Parathyroid adenoma (tissue), 2 donors: ENCODE measurements at regions not wholly inside any gene's neighbourhood (a gene's known extent, or its start where the extent isn't known, plus 50 kb on each side); places are given as distances from the start of the nearest gene placed in this dataset.

ENCODE experiments used
- H2AFZ ChIP-seq: fragments of 300-600 bp; sonication (generic); one replicate; pipeline ENCODE4 v1.7.0; 2017; ENCODE audit warnings: antibody characterized with exemption, mild to moderate bottlenecking
- H3K27ac ChIP-seq: fragments of 300-600 bp; sonication (generic); one replicate; pipeline ENCODE4 v1.7.0; 2017
- H3K27me3 ChIP-seq: fragments of 300-600 bp; sonication (generic); one replicate; pipeline ENCODE4 v1.7.0; 2017; ENCODE audit warnings: low read length; ENCODE audit not compliant: control insufficient read depth, insufficient read depth
- H3K36me3 ChIP-seq: fragments of 300-600 bp; sonication (generic); one replicate; pipeline ENCODE4 v1.7.0; 2017; ENCODE audit warnings: low read length; ENCODE audit not compliant: control insufficient read depth, insufficient read depth
- H3K4me1 ChIP-seq: fragments of 300-600 bp; sonication (generic); one replicate; pipeline ENCODE4 v1.7.0; 2017; ENCODE audit warnings: control low read depth
- H3K4me2 ChIP-seq: fragments of 300-600 bp; sonication (generic); one replicate; pipeline ENCODE4 v1.7.0; 2017; ENCODE audit warnings: low read length
- H3K4me3 ChIP-seq: fragments of 300-600 bp; sonication (generic); one replicate; pipeline ENCODE4 v1.7.0; 2017; ENCODE audit warnings: low read depth, low read length
- H3K79me2 ChIP-seq: fragments of 300-600 bp; sonication (generic); one replicate; pipeline ENCODE4 v1.7.0; 2017; ENCODE audit warnings: control low read depth
- H3K9ac ChIP-seq: fragments of 300-600 bp; sonication (generic); one replicate; pipeline ENCODE4 v1.7.0; 2017; ENCODE audit warnings: mild to moderate bottlenecking
- H3K9me3 ChIP-seq: fragments of 300-600 bp; sonication (generic); one replicate; pipeline ENCODE4 v1.7.0; 2017; ENCODE audit warnings: low read length; ENCODE audit not compliant: control insufficient read depth
- TF ChIP-seq, protein P1 (sequence below): fragments of 300-600 bp; sonication (generic); IDR thresholded peaks from one replicate; pipeline ENCODE4 v1.7.0; 2017; ENCODE audit warnings: antibody characterized with exemption, mild to moderate bottlenecking
- donor health status: primary hyperparathyroidism.

DNA sequence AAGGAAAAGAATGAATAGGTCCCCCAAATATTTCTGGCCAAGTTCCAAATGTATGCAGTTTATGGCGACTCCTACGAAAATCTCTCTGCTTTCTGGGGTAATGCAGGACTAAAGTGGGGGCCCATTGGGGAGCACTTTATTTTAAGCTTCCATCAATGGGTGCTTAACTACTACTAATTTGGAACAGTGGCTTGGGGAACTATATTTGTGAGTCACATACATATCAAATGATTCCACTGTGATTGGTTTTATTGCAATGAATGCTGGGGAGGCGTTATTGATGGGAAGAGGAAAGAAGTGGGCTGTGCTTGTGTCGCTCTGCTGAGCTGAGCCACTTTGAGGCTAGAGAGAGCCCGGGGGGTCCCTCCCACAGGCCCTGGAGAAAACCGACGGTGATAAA lies 560.4 kb upstream of the SALL3 start:
- Histone ChIP-seq H3K9me3 (no peaks in the 10 kb centered on the region), H3K4me1 (no peaks in the 10 kb centered on the region), H3K4me2 (no peak overlapping the region), H3K79me2 (no peaks in the 10 kb centered on the region), H3K9ac (no peak overlapping the region), H3K36me3 (no peaks in the 10 kb centered on the region), H3K4me3 (no peak overlapping the region), H2AFZ (no peak overlapping the region), H3K27ac (no peak overlapping the region), H3K27me3 (no peaks in the 10 kb centered on the region)
- TF ChIP-seq, protein P1, sequence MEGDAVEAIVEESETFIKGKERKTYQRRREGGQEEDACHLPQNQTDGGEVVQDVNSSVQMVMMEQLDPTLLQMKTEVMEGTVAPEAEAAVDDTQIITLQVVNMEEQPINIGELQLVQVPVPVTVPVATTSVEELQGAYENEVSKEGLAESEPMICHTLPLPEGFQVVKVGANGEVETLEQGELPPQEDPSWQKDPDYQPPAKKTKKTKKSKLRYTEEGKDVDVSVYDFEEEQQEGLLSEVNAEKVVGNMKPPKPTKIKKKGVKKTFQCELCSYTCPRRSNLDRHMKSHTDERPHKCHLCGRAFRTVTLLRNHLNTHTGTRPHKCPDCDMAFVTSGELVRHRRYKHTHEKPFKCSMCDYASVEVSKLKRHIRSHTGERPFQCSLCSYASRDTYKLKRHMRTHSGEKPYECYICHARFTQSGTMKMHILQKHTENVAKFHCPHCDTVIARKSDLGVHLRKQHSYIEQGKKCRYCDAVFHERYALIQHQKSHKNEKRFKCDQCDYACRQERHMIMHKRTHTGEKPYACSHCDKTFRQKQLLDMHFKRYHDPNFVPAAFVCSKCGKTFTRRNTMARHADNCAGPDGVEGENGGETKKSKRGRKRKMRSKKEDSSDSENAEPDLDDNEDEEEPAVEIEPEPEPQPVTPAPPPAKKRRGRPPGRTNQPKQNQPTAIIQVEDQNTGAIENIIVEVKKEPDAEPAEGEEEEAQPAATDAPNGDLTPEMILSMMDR, result no peak

DNA sequence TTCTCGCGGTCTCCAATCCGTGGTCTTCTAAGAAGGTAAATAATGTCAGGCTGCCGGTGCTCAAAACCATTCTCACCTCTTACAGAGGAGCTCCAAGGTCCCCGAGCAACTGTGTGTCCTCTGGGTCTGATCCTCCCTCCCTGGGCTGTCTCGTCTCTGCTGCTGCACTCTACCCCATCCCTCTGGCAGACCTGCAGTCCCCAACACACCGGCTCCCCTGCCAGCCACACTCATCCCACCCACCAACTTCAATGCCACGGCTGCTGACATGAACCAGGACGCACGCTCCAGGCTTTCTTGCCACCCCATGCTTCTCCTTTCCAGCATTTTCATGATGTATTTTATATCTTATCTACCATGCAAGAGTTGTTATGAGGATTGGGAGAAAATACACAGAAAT lies 559.5 kb upstream of the SALL3 start:
- Histone ChIP-seq H3K4me3 (no peak overlapping the region), H2AFZ (no peak overlapping the region), H3K27me3 (no peaks in the 10 kb centered on the region), H3K36me3 (no peaks in the 10 kb centered on the region), H3K9ac (no peak overlapping the region), H3K9me3 (no peaks in the 10 kb centered on the region), H3K79me2 (no peaks in the 10 kb centered on the region), H3K4me1 (no peaks in the 10 kb centered on the region), H3K27ac (no peak overlapping the region), H3K4me2 (no peak overlapping the region)
- TF ChIP-seq, protein P1, result no peak

DNA sequence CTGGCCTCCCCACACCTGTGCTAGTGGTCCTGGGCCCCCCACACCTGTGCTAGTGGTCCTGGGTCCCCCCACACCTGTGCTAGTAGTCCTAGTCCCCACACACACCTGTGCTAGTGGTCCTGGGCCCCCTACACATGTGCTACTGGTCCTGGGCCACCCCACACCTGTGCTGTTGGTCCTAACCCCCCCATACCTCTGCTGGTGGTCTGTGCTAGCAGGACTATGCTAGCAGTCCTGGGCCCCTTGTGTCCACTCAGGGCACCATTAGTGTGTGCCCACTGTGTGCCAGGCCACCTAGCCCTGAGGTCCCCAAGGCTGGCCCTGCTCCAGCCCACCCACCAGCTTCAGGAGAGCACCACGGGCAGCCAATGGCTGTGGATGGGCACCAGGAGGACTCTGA lies 558.2 kb upstream of the SALL3 start:
- Histone ChIP-seq H3K9ac (no peak overlapping the region), H3K27ac (no peak overlapping the region), H2AFZ (no peak overlapping the region), H3K27me3 (no peaks in the 10 kb centered on the region), H3K79me2 (no peaks in the 10 kb centered on the region), H3K9me3 (no peaks in the 10 kb centered on the region), H3K4me3 (no peak overlapping the region), H3K36me3 (no peaks in the 10 kb centered on the region), H3K4me1 (no peaks in the 10 kb centered on the region), H3K4me2 (no peak overlapping the region)
- TF ChIP-seq, protein P1, result no peak

DNA sequence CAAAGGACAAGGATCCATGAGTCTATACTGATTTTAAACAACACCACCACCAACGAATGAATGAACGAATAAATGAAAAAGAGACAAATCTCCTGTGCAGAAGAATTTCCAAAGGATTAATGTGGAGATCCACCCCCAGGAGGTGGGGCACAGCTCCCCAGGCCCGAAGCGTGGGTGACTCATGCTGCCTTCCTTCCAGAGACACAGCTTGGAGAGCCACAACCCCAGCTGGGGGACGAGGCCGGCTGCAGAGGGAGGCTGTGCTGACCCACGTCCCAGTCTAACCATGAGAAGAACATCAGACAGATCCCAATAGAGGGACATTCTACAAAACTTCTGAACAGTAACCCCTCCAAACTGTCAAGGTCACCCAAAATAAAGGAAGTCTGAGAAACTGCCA lies 557.3 kb upstream of the SALL3 start:
- Histone ChIP-seq H2AFZ (no peak overlapping the region), H3K4me2 (no peak overlapping the region), H3K79me2 (no peaks in the 10 kb centered on the region), H3K4me1 (no peaks in the 10 kb centered on the region), H3K27ac (no peak overlapping the region), H3K4me3 (no peak overlapping the region), H3K36me3 (no peaks in the 10 kb centered on the region), H3K9ac (no peak overlapping the region), H3K27me3 (no peaks in the 10 kb centered on the region), H3K9me3 (no peaks in the 10 kb centered on the region)
- TF ChIP-seq, protein P1, result no peak

DNA sequence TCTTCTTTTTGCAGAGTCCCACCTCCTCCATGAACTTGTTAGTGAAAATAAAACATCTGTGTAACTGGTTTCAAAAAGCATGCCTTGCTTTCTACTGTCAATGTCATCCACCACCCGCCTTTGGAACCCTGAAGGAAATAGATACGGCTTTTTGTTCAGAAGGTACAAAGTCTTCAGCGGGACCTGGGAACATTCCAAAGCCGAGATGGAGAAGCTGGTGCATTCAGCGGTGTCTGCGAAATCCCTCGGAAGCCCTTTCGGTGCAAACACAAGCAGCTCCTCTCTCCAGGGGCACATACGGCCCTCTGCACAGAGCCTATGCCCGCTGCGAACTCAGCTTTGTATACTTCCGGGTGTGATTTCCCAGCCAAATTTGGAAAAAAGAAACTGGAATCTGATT lies 555.8 kb upstream of the SALL3 start:
- no peaks in the 10 kb centered on the region for H3K36me3 ChIP-seq
- TF ChIP-seq, protein P1, result no peak
- H3K4me3 ChIP-seq, result no peak overlapping the region
- no peaks in the 10 kb centered on the region for H3K79me2 ChIP-seq
- no peaks in the 10 kb centered on the region for H3K9me3 ChIP-seq
- no peak overlapping the region for H2AFZ ChIP-seq
- no peak overlapping the region for H3K9ac ChIP-seq
- no peaks in the 10 kb centered on the region for H3K4me1 ChIP-seq
- no peak overlapping the region for H3K27ac ChIP-seq
- no peak overlapping the region for H3K4me2 ChIP-seq
- no peaks in the 10 kb centered on the region for H3K27me3 ChIP-seq
